ENCODE measurements at regions not wholly inside any gene's neighbourhood (a gene's known extent, or its start where the extent isn't known, plus 50 kb on each side); places are given as distances from the start of the nearest gene placed in this dataset.

DNA sequence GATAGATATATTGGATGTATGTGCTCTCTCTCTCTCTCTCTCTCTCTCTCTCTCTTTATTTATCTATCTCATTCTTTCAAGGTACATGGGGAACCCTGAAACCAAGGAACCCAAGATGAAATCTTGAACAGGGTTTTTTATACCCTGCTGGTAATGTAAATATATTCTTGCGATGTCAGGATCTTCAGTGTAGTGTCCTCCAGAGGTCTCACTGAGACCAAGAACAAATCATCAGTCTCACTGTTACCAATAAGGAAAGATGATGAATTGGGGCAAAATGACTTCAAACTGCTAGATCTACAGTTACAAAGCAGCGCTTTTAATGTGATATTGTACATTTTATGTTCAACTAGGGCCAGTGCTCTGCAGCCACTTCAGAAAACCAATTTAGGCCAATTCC lies 423.5 kb downstream of the ANKRD7 start:
- Histone ChIP-seq H3K36me3 (ENCODE audit: control insufficient read depth in 3 of 3, insufficient read depth in 2 of 3, low read depth in 1 of 3, low read length in 3 of 3) (no peaks in the 10 kb centered on the region), H3K4me1 (ENCODE audit: control insufficient read depth in 3 of 3, insufficient read depth in 2 of 3, low read depth in 1 of 3, low read length in 2 of 3) (no peaks in the 10 kb centered on the region), H3K4me3 (ENCODE audit: low read depth in 1 of 3, low read length in 3 of 3) (no peak overlapping the region), H3K27me3 (ENCODE audit: control insufficient read depth in 3 of 3, insufficient read depth in 3 of 3, low read length in 3 of 3) (no peaks in the 10 kb centered on the region), H3K27ac (ENCODE audit: low read depth in 1 of 3, low read length in 2 of 3) (no peak overlapping the region), H3K9me3 (ENCODE audit: control insufficient read depth in 2 of 2, insufficient read depth in 1 of 2, low read depth in 1 of 2, low read length in 1 of 2) (no peaks in the 10 kb centered on the region)
- 83 to 98% (median 90%) methylated on average over 2 of the region's 2 CpGs for WGBS, 3 donors
- DNase-seq (no peak), FAIRE-seq (no peak)

DNA sequence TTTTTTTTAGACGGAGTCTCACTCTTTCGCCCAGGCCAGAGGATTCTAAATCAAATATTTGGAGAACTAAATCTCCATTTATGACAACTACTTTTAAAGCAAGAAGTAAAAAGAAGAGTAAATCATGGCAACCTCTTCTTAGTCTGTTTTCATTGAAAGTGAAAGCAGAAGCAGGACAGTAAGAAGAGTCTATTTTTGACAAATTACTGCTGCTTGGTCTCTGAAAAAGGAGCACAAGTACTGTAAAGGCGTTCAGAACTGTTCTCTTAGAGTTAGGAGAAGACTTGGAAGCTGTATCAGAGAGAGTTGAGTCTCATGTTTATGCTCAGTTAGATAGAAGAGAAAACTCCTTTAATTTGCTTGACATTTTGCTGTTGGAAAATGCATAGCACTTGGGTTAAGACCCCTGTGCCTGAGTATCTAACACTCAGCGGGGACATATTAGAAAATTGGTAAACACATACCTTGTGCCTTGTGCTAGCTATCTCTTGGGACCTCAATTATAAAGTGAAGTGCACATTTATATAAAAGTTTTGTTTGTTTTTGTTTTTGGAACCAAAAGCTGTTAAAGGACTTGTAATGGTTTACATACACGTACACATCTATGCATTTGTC lies 433.0 kb downstream of the ANKRD7 start:
- H3K27me3 ChIP-seq (ENCODE audit: control insufficient read depth in 3 of 3, insufficient read depth in 3 of 3, low read length in 3 of 3) = no peaks in the 10 kb centered on the region
- no peak overlapping the region for H3K27ac ChIP-seq (ENCODE audit: low read depth in 1 of 3, low read length in 2 of 3)
- no peaks in the 10 kb centered on the region for H3K4me1 ChIP-seq (ENCODE audit: control insufficient read depth in 3 of 3, insufficient read depth in 2 of 3, low read depth in 1 of 3, low read length in 2 of 3)
- no peaks in the 10 kb centered on the region for H3K36me3 ChIP-seq (ENCODE audit: control insufficient read depth in 3 of 3, insufficient read depth in 2 of 3, low read depth in 1 of 3, low read length in 3 of 3)
- DNase-seq = no peak
- no peak for FAIRE-seq
- no peaks in the 10 kb centered on the region for H3K9me3 ChIP-seq (ENCODE audit: control insufficient read depth in 2 of 2, insufficient read depth in 1 of 2, low read depth in 1 of 2, low read length in 1 of 2)
- H3K4me3 ChIP-seq (ENCODE audit: low read depth in 1 of 3, low read length in 3 of 3) = no peak overlapping the region
- WGBS, 3 donors = 61 to 72% (median 72%) methylated on average over 5 of the region's 5 CpGs

DNA sequence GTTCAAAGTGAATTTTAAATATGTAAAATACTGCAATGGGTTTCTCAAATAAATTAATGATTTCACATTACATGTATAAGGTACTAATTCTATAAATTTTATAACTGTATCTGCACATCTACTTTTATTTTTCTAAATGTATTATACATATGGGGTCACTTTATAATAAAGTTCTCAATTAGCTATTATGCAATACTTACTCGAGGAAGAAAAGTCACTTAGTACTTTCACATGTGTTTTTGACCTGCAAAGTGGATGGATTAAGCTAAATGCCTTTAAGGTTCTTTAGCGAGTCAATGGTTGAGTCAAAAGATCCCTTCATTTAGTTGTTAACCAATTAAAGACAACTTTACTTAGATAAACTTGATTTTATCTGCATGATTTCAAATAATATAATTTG lies 437.8 kb downstream of the ANKRD7 start:
- Histone ChIP-seq H3K27me3 (ENCODE audit: control insufficient read depth in 3 of 3, insufficient read depth in 3 of 3, low read length in 3 of 3) (no peaks in the 10 kb centered on the region), H3K27ac (ENCODE audit: low read depth in 1 of 3, low read length in 2 of 3) (no peak overlapping the region), H3K4me1 (ENCODE audit: control insufficient read depth in 3 of 3, insufficient read depth in 2 of 3, low read depth in 1 of 3, low read length in 2 of 3) (no peaks in the 10 kb centered on the region), H3K9me3 (ENCODE audit: control insufficient read depth in 2 of 2, insufficient read depth in 1 of 2, low read depth in 1 of 2, low read length in 1 of 2) (no peaks in the 10 kb centered on the region), H3K36me3 (ENCODE audit: control insufficient read depth in 3 of 3, insufficient read depth in 2 of 3, low read depth in 1 of 3, low read length in 3 of 3) (no peaks in the 10 kb centered on the region), H3K4me3 (ENCODE audit: low read depth in 1 of 3, low read length in 3 of 3) (no peak overlapping the region)
- WGBS, 3 donors = 60 to 68% (median 64%) methylated on average over 2 of the region's 2 CpGs
- FAIRE-seq = no peak
- no peak for DNase-seq

DNA sequence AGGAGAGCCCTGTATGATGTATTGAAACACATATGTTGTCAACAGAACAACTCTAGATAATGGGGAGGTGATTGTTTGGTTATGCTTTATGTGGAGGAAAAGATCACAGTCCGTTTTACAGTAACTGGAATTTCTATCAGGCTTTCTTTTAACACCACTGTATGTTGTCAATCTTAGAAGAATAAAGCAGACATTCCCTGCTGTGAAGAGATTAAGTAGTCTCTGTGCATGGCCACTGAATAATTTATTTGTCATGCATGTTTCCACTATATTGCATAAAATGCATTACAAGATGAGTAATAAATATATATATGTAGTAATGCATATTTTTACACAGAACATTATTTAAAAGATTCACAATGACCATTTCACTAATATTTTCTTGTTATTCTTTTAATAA lies 440.0 kb downstream of the ANKRD7 start:
- Histone ChIP-seq H3K4me1 (ENCODE audit: control insufficient read depth in 3 of 3, insufficient read depth in 2 of 3, low read depth in 1 of 3, low read length in 2 of 3) (no peaks in the 10 kb centered on the region), H3K9me3 (ENCODE audit: control insufficient read depth in 2 of 2, insufficient read depth in 1 of 2, low read depth in 1 of 2, low read length in 1 of 2) (no peaks in the 10 kb centered on the region), H3K27me3 (ENCODE audit: control insufficient read depth in 3 of 3, insufficient read depth in 3 of 3, low read length in 3 of 3) (no peaks in the 10 kb centered on the region), H3K36me3 (ENCODE audit: control insufficient read depth in 3 of 3, insufficient read depth in 2 of 3, low read depth in 1 of 3, low read length in 3 of 3) (no peaks in the 10 kb centered on the region), H3K4me3 (ENCODE audit: low read depth in 1 of 3, low read length in 3 of 3) (no peak overlapping the region), H3K27ac (ENCODE audit: low read depth in 1 of 3, low read length in 2 of 3) (no peak overlapping the region)
- DNase-seq (no peak), FAIRE-seq (no peak)
- WGBS, 3 donors = 20 to 63% (median 39%) methylated on average over 1 of the region's 1 CpG

DNA sequence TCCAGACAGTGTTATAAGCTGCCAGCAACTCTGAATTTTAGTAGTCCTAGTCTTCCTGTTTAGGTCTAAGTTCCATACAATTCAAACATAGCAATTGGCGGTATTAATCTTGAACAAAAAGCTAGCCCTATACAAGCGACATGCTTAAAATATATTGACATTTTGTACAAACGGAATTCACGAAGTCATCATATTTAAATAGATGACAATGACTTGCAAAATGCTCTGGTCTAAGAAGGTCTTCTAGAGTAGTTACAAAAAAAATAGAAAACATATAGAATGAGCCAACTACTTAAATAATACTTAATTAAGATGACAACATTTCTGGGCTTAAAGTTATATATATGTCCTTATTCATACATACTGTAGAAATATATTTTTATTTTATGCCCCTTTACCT lies 446.6 kb downstream of the ANKRD7 start:
- DNase-seq (no peak), FAIRE-seq (no peak)
- H3K27ac ChIP-seq (ENCODE audit: low read depth in 1 of 3, low read length in 2 of 3) = no peak overlapping the region
- H3K27me3 ChIP-seq (ENCODE audit: control insufficient read depth in 3 of 3, insufficient read depth in 3 of 3, low read length in 3 of 3) = no peaks in the 10 kb centered on the region
- no peaks in the 10 kb centered on the region for H3K9me3 ChIP-seq (ENCODE audit: control insufficient read depth in 2 of 2, insufficient read depth in 1 of 2, low read depth in 1 of 2, low read length in 1 of 2)
- H3K4me3 ChIP-seq (ENCODE audit: low read depth in 1 of 3, low read length in 3 of 3) = no peak overlapping the region
- no peaks in the 10 kb centered on the region for H3K36me3 ChIP-seq (ENCODE audit: control insufficient read depth in 3 of 3, insufficient read depth in 2 of 3, low read depth in 1 of 3, low read length in 3 of 3)
- H3K4me1 ChIP-seq (ENCODE audit: control insufficient read depth in 3 of 3, insufficient read depth in 2 of 3, low read depth in 1 of 3, low read length in 2 of 3) = no peaks in the 10 kb centered on the region
- 66 to 85% (median 68%) methylated on average over 4 of the region's 4 CpGs for WGBS, 3 donors

DNA sequence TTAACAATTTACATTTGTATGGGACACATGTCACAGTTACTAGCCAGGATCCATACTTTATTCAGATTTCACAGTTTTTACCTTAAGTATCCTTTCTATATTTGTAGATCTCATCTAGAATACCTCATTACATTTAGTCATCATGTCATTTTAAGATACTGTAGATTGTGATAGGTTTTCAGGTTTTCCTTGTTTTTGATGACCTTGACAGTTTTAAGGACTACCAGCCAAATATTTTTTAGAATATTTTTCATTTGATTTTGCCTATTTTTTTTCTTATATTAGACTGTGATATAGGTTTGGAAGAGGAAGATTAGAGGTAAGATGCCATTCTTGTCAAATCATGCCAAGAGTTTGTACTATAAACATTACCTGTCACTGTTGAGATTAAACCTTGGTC lies 460.3 kb downstream of the ANKRD7 start:
- no peak overlapping the region for H3K27ac ChIP-seq (ENCODE audit: low read depth in 1 of 3, low read length in 2 of 3)
- H3K9me3 ChIP-seq (ENCODE audit: control insufficient read depth in 2 of 2, insufficient read depth in 1 of 2, low read depth in 1 of 2, low read length in 1 of 2) = no peaks in the 10 kb centered on the region
- FAIRE-seq (no peak), DNase-seq (no peak)
- H3K4me3 ChIP-seq (ENCODE audit: low read depth in 1 of 3, low read length in 3 of 3) = no peak overlapping the region
- no peaks in the 10 kb centered on the region for H3K27me3 ChIP-seq (ENCODE audit: control insufficient read depth in 3 of 3, insufficient read depth in 3 of 3, low read length in 3 of 3)
- H3K36me3 ChIP-seq (ENCODE audit: control insufficient read depth in 3 of 3, insufficient read depth in 2 of 3, low read depth in 1 of 3, low read length in 3 of 3) = no peaks in the 10 kb centered on the region
- no peaks in the 10 kb centered on the region for H3K4me1 ChIP-seq (ENCODE audit: control insufficient read depth in 3 of 3, insufficient read depth in 2 of 3, low read depth in 1 of 3, low read length in 2 of 3)

DNA sequence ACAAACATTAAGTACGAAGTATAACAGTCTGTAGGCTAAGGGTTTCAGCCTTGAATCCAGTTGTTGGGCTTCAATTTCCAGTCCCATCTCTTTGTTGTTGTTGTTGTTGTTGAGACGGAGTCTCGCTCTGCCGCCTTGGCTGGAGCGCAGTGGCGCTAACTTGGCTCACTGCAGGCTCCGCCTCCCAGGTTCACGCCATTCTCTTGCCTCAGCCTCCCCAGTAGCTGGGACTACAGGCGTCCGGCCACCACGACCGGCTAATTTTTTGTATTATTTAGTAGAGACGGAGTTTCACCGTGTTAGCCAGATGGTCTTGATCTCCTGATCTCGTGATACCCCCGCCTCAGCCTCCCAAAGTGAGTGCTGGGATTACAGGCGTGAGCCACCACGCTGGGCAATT lies 464.9 kb downstream of the ANKRD7 start:
- FAIRE-seq = no peak
- no peak for DNase-seq
- no peaks in the 10 kb centered on the region for H3K36me3 ChIP-seq (ENCODE audit: control insufficient read depth in 3 of 3, insufficient read depth in 2 of 3, low read depth in 1 of 3, low read length in 3 of 3)
- no peaks in the 10 kb centered on the region for H3K4me1 ChIP-seq (ENCODE audit: control insufficient read depth in 3 of 3, insufficient read depth in 2 of 3, low read depth in 1 of 3, low read length in 2 of 3)
- H3K4me3 ChIP-seq (ENCODE audit: low read depth in 1 of 3, low read length in 3 of 3) = no peak overlapping the region
- no peaks in the 10 kb centered on the region for H3K9me3 ChIP-seq (ENCODE audit: control insufficient read depth in 2 of 2, insufficient read depth in 1 of 2, low read depth in 1 of 2, low read length in 1 of 2)
- no peak overlapping the region for H3K27ac ChIP-seq (ENCODE audit: low read depth in 1 of 3, low read length in 2 of 3)
- 94% methylated on average over 18 of the region's 18 CpGs for WGBS, 3 donors
- no peaks in the 10 kb centered on the region for H3K27me3 ChIP-seq (ENCODE audit: control insufficient read depth in 3 of 3, insufficient read depth in 3 of 3, low read length in 3 of 3)

DNA sequence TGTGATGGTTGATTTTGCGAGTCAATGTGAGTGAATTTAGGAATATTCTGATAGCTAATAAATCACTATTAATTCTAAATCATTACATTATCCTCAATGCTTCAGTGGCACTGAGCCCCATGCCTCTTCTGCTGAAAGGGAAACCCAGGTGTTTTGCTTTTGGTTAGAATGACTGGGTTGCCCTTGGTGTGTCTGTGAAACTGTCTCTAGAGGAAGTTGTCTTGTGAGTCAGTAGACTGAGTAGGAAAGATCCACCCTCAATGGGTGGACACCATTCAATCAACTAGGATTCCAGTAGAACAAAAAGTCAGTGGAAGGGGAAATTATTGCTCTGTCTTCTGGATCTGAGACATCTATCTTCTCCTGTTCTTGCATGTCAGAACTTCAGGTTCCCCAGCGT lies 472.4 kb downstream of the ANKRD7 start:
- Histone ChIP-seq H3K27me3 (ENCODE audit: control insufficient read depth in 3 of 3, insufficient read depth in 3 of 3, low read length in 3 of 3) (no peaks in the 10 kb centered on the region), H3K36me3 (ENCODE audit: control insufficient read depth in 3 of 3, insufficient read depth in 2 of 3, low read depth in 1 of 3, low read length in 3 of 3) (no peaks in the 10 kb centered on the region), H3K27ac (ENCODE audit: low read depth in 1 of 3, low read length in 2 of 3) (no peak overlapping the region), H3K9me3 (ENCODE audit: control insufficient read depth in 2 of 2, insufficient read depth in 1 of 2, low read depth in 1 of 2, low read length in 1 of 2) (no peaks in the 10 kb centered on the region), H3K4me3 (ENCODE audit: low read depth in 1 of 3, low read length in 3 of 3) (no peak overlapping the region), H3K4me1 (ENCODE audit: control insufficient read depth in 3 of 3, insufficient read depth in 2 of 3, low read depth in 1 of 3, low read length in 2 of 3) (no peaks in the 10 kb centered on the region)
- 84 to 89% (median 88%) methylated on average over 2 of the region's 2 CpGs for WGBS, 3 donors
- no peak for DNase-seq
- no peak for FAIRE-seq

DNA sequence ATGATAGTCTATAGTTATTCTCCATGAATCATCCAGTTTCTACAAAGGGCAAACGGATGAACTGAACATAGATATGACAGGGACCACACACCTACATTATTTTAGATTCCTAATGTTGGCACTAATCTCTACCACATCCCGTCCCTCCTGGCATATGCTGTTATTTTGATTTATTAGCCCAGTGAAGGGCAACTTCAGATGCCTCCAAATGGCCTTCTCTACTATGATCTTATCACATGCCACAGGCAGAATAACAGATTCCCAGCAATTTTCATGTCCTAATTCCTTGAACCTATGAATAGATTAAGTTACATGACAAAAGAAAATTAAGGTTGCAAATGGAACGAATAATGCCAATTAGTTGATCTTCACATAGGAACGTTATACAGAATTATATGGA lies 474.7 kb downstream of the ANKRD7 start:
- whole genome bisulfite sequencing, 3 donors = 72 to 87% (median 79%) methylated on average over 4 of the region's 4 CpGs
- H3K27me3 ChIP-seq (ENCODE audit: control insufficient read depth in 3 of 3, insufficient read depth in 3 of 3, low read length in 3 of 3) = no peaks in the 10 kb centered on the region
- DNase-seq (no peak), FAIRE-seq (no peak)
- no peak overlapping the region for H3K4me3 ChIP-seq (ENCODE audit: low read depth in 1 of 3, low read length in 3 of 3)
- no peaks in the 10 kb centered on the region for H3K36me3 ChIP-seq (ENCODE audit: control insufficient read depth in 3 of 3, insufficient read depth in 2 of 3, low read depth in 1 of 3, low read length in 3 of 3)
- no peaks in the 10 kb centered on the region for H3K4me1 ChIP-seq (ENCODE audit: control insufficient read depth in 3 of 3, insufficient read depth in 2 of 3, low read depth in 1 of 3, low read length in 2 of 3)
- H3K27ac ChIP-seq (ENCODE audit: low read depth in 1 of 3, low read length in 2 of 3) = no peak overlapping the region
- H3K9me3 ChIP-seq (ENCODE audit: control insufficient read depth in 2 of 2, insufficient read depth in 1 of 2, low read depth in 1 of 2, low read length in 1 of 2) = no peaks in the 10 kb centered on the region

Data from small intestine (tissue), 7 donors.